Peyer's patch (tissue), 4 donors: ENCODE measurements at regions not wholly inside any gene's neighbourhood (a gene's known extent, or its start where the extent isn't known, plus 50 kb on each side); places are given as distances from the start of the nearest gene placed in this dataset.

Experiments
- DNase-seq, 3 donors: peaks; one replicate each; pipeline ENCODE4 v3.0.0-alpha.2; 2017 to 2019
- H3K27ac ChIP-seq, 4 donors: fragments of 200-600 bp; sonication (generic); one replicate each; pipeline ENCODE4 v1.5.1; 2016 to 2019
- H3K27me3 ChIP-seq, 2 donors: fragments of 200-600 bp; sonication (generic); one replicate each; pipeline ENCODE4 v1.5.1; 2019
- H3K36me3 ChIP-seq, 3 donors: fragments of 200-600 bp; sonication (generic); one replicate each; pipeline ENCODE4 v1.5.1; 2016 to 2019
- H3K4me1 ChIP-seq, 4 donors: fragments of 200-600 bp; sonication (generic); one replicate each; pipeline ENCODE4 v1.5.1; 2016 to 2019
- H3K4me3 ChIP-seq, 4 donors: fragments of 200-600 bp; sonication (generic); 1 replicate in 3 of 4; 2 replicates in 1 of 4; pipeline ENCODE4 v1.5.1; 2016 to 2019; ENCODE audit warnings: mild to moderate bottlenecking in 1 of 4
- H3K9me3 ChIP-seq, 4 donors: fragments of 200-600 bp; sonication (generic); one replicate each; pipeline ENCODE4 v1.5.1; 2016 to 2019; ENCODE audit warnings: mild to moderate bottlenecking in 1 of 4
- CTCF ChIP-seq, 6 experiments: fragments of 450-650 bp in 4 of 6; fragments of 200-600 bp in 2 of 6; sonication (generic) in 1 of 6; IDR thresholded peaks; one replicate each; pipeline ENCODE4 v1.5.1; 2017 to 2019; ENCODE audit warnings: antibody characterized with exemption in 6 of 6, mild to moderate bottlenecking in 3 of 6, moderate library complexity in 1 of 6
- POLR2A ChIP-seq, 2 donors: fragments of 450-650 bp; IDR thresholded peaks; one replicate each; pipeline ENCODE4 v1.5.1; 2017; ENCODE audit warnings: antibody characterized with exemption in 2 of 2, mild to moderate bottlenecking in 2 of 2, moderate library complexity in 2 of 2

DNA sequence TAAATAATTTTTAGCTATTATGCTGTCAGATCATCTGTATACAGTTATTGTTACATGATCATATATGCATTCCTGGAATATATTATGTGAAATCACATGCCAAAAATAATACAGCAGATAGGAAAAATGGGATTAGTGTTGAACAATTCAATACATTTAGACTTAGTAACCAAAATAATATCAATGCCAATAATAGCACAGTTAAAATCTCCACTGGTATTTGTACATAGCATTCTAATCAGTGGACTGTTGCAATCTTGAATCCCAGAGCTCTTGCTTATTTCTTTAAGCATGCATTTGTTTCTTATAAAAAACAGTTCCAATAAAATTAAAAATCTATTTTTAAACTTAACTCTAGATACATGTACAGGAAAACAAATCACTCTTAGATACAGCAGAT, 2772.2 kb downstream of the PCDH9 start:
- no peaks in the 10 kb centered on the region for H3K9me3 ChIP-seq
- TF ChIP-seq CTCF (IDR thresholded peaks at IDR 0.05) (no peak), POLR2A (IDR thresholded peaks at IDR 0.05) (no peak)
- H3K36me3 ChIP-seq, result no peaks in the 10 kb centered on the region
- H3K27ac ChIP-seq, result no peak overlapping the region
- no peaks in the 10 kb centered on the region for H3K27me3 ChIP-seq
- no peaks in the 10 kb centered on the region for H3K4me1 ChIP-seq
- DNase-seq, result no peak
- no peak overlapping the region for H3K4me3 ChIP-seq

- Histone ChIP-seq H3K9me3 (no peaks in the 10 kb centered on the region), H3K4me3 (no peak overlapping the region), H3K4me1 (no peaks in the 10 kb centered on the region), H3K36me3 (no peaks in the 10 kb centered on the region), H3K27ac (no peak overlapping the region), H3K27me3 (no peaks in the 10 kb centered on the region)
- DNase-seq, result no peak
- TF ChIP-seq POLR2A (IDR thresholded peaks at IDR 0.05), result no peak
- no peak for TF ChIP-seq CTCF (IDR thresholded peaks at IDR 0.05)
Observed at GRCh38 chr13:64455124-64455523, 2775.0 kb downstream of the PCDH9 start.

GRCh38 chr13:64453831-64454230, 2776.3 kb downstream of the PCDH9 start:
- no peaks in the 10 kb centered on the region for H3K4me1 ChIP-seq
- no peaks in the 10 kb centered on the region for H3K9me3 ChIP-seq
- TF ChIP-seq POLR2A (IDR thresholded peaks at IDR 0.05), result no peak
- H3K27me3 ChIP-seq, result no peaks in the 10 kb centered on the region
- DNase-seq, result no peak
- no peaks in the 10 kb centered on the region for H3K36me3 ChIP-seq
- H3K4me3 ChIP-seq, result no peak overlapping the region
- H3K27ac ChIP-seq, result no peak overlapping the region

DNA sequence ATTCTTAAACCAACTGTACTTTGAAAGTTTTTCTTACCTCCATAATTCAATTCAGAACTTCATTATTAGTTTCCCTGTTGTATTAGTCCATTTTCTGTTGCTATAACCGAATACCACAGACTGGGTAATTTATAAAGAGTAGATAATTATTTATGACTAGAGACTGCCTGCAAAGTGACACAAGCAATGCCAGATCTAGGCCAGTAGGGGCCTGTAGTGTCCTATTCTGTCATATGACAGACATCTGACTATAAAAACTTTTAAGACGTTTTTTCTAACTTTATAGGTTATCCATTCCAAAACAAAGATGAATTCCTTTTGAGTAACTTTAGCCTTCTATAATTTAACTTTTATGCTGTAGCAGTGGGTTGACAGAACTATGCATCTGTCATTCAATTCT, 2783.8 kb downstream of the PCDH9 start:
- no peaks in the 10 kb centered on the region for H3K9me3 ChIP-seq
- no peaks in the 10 kb centered on the region for H3K36me3 ChIP-seq
- H3K27me3 ChIP-seq, result no peaks in the 10 kb centered on the region
- H3K4me3 ChIP-seq, result no peak overlapping the region
- no peaks in the 10 kb centered on the region for H3K4me1 ChIP-seq
- DNase-seq, result no peak
- TF ChIP-seq CTCF (IDR thresholded peaks at IDR 0.05), result no peak
- TF ChIP-seq POLR2A (IDR thresholded peaks at IDR 0.05), result no peak
- H3K27ac ChIP-seq, result no peak overlapping the region

GRCh38 chr13:64441740-64442139, 2788.4 kb downstream of the PCDH9 start:
- no peak overlapping the region for H3K27ac ChIP-seq
- H3K27me3 ChIP-seq, result no peaks in the 10 kb centered on the region
- H3K36me3 ChIP-seq, result no peaks in the 10 kb centered on the region
- DNase-seq, result no peak
- no peaks in the 10 kb centered on the region for H3K9me3 ChIP-seq
- no peak for TF ChIP-seq POLR2A (IDR thresholded peaks at IDR 0.05)
- no peaks in the 10 kb centered on the region for H3K4me1 ChIP-seq
- H3K4me3 ChIP-seq, result no peak overlapping the region

GRCh38 chr13:64438084-64438483, 2792.1 kb downstream of the PCDH9 start:
- TF ChIP-seq CTCF (IDR thresholded peaks at IDR 0.05), result no peak
- no peak for TF ChIP-seq POLR2A (IDR thresholded peaks at IDR 0.05)
- H3K27ac ChIP-seq, result no peak overlapping the region
- DNase-seq, result no peak

DNA sequence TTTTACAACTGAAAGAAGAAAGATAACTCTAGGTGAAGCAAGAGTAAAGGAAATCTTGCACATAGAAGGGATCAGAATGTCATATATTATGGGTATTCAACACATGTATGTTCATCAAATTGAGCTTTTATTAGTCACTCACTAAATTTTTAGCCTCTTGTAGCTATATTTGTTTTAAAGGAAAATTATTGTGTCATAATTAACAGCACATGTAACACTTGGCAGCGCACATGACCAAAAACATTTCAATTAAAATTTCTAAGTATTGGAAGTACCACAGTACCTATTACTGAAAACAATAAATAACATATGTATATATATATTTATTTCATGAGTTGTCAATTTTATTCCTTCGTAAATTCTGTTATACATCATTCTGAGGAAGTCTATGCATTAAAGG, 2800.4 kb downstream of the PCDH9 start:
- TF ChIP-seq CTCF (IDR thresholded peaks at IDR 0.05) (no peak), POLR2A (IDR thresholded peaks at IDR 0.05) (no peak)

More at GRCh38 chr13:64438084-64438483, 2792.1 kb downstream of the PCDH9 start:
- Histone ChIP-seq H3K27me3 (no peaks in the 10 kb centered on the region), H3K4me3 (no peak overlapping the region), H3K9me3 (no peaks in the 10 kb centered on the region), H3K4me1 (no peaks in the 10 kb centered on the region), H3K36me3 (no peaks in the 10 kb centered on the region)

More for the DNA sequence above, 2800.4 kb downstream of the PCDH9 start:
- Histone ChIP-seq H3K4me3 (no peak overlapping the region), H3K27ac (no peak overlapping the region), H3K9me3 (no peaks in the 10 kb centered on the region), H3K36me3 (no peaks in the 10 kb centered on the region), H3K4me1 (no peaks in the 10 kb centered on the region), H3K27me3 (no peaks in the 10 kb centered on the region)
- DNase-seq, result no peak
